HepG2 (cell line): ENCODE measurements at regions not wholly inside any gene's neighbourhood (a gene's known extent, or its start where the extent isn't known, plus 50 kb on each side); places are given as distances from the start of the nearest gene placed in this dataset.

Experiments used
- ATF7-NPFF ChIP-seq: sonication (generic); formaldehyde crosslinking; IDR thresholded peaks from 2 replicates; pipeline ENCODE4 v1.8.1; 2023; ENCODE audit warnings: mild to moderate bottlenecking, low read depth, missing genetic modification reagents, moderate library complexity
- CBX5 ChIP-seq: sonication (generic); formaldehyde crosslinking; IDR thresholded peaks from 2 replicates; pipeline ENCODE4 v1.4.0; 2020; ENCODE audit warnings: missing genetic modification reagents, borderline replicate concordance
- TBL1XR1 ChIP-seq: fragments of 150-350 bp; IDR thresholded peaks from 2 replicates; pipeline ENCODE4 v1.6.1; 2014; ENCODE audit warnings: borderline replicate concordance, low read length; ENCODE audit not compliant: partially characterized antibody

- TF ChIP-seq TBL1XR1 (no peak), CBX5 (CRISPR knock-in tag) (no peak), ATF7-NPFF (no peak)
Measured at GRCh38 chr21:22892028-22892427, 1893.8 kb downstream of the NCAM2 start.
